PC-3 (cell line): ENCODE measurements at regions not wholly inside any gene's neighbourhood (a gene's known extent, or its start where the extent isn't known, plus 50 kb on each side); places are given as distances from the start of the nearest gene placed in this dataset.
A peak's percentile ranks its signal among the peaks of the same experiment; 100 is the strongest.
"Not testable (repeated sequence)": the region's sequence is repeated elsewhere in the genome, so short reads cannot be mapped to it uniquely, and the experiment has no call there.

Source experiments
- ATAC-seq: fragments of 200-7000 bp; cut with Tn5 transposase; 2 replicates; pipeline ENCODE4 v1.9.1; 2020; ENCODE audit warnings: mild to moderate bottlenecking, moderate library complexity
- BruUV-seq: library from RNA; stranded (reverse); fragments of 400-500 nt; replicated peaks from 2 replicates; lab custom pipeline; 2021; lab: Mats Ljungman, UMichigan
- CTCF ChIA-PET: fragments of 300-600 bp; sonication (Branson Sonifier 250); formaldehyde crosslinking; loops from one replicate; lab custom pipeline; 2022; ENCODE audit warnings: antibody characterized with exemption; lab: Charles Lee
- POLR2A ChIA-PET: fragments of 300-600 bp; sonication (Branson Sonifier 250); formaldehyde crosslinking; loops from one replicate; lab custom pipeline; 2022; ENCODE audit warnings: antibody characterized with exemption; ENCODE audit not compliant: unreplicated experiment; lab: Charles Lee
- DNase-seq: peaks from one replicate; pipeline ENCODE4 v3.0.0-alpha.2; 2015
- H2AFZ ChIP-seq: fragments of 300-600 bp; sonication (generic); 2 replicates; pipeline ENCODE4 v1.6.0; 2016; ENCODE audit warnings: antibody characterized with exemption, low read length
- H3F3A ChIP-seq: fragments of 300-600 bp; sonication (generic); one replicate; pipeline ENCODE4 v1.6.0; 2017; ENCODE audit warnings: antibody characterized with exemption, low read length, control low read depth, mild to moderate bottlenecking; ENCODE audit not compliant: unreplicated experiment
- H3K27ac ChIP-seq: fragments of 300-600 bp; sonication (generic); 2 replicates; pipeline ENCODE4 v1.5.1; 2016; ENCODE audit warnings: mild to moderate bottlenecking, low read length
- H3K27me3 ChIP-seq: fragments of 300-600 bp; sonication (generic); 2 replicates; pipeline ENCODE4 v1.6.1; 2016; ENCODE audit warnings: low read length, mixed read lengths
- H3K36me3 ChIP-seq: fragments of 300-600 bp; sonication (generic); 2 replicates; pipeline ENCODE4 v1.6.1; 2016; ENCODE audit warnings: low read depth, mixed run types, low read length, mixed read lengths
- H3K4me1 ChIP-seq: fragments of 300-600 bp; sonication (generic); 2 replicates; pipeline ENCODE4 v1.5.1; 2016; ENCODE audit warnings: low read length; ENCODE audit not compliant: insufficient read depth
- H3K4me2 ChIP-seq: fragments of 300-600 bp; sonication (generic); 2 replicates; pipeline ENCODE4 v1.6.0; 2016; ENCODE audit warnings: low read length
- H3K4me3 ChIP-seq: fragments of 300-600 bp; sonication (generic); 2 replicates; pipeline ENCODE4 v1.5.1; 2016; ENCODE audit warnings: mild to moderate bottlenecking, low read length, mixed read lengths
- H3K79me2 ChIP-seq: fragments of 300-600 bp; sonication (generic); 2 replicates; pipeline ENCODE4 v1.6.1; 2017; ENCODE audit warnings: low read length, mixed read lengths
- H3K9ac ChIP-seq: fragments of 300-600 bp; sonication (generic); 2 replicates; pipeline ENCODE4 v1.6.0; 2016; ENCODE audit warnings: mild to moderate bottlenecking, low read length
- H3K9me2 ChIP-seq: fragments of 300-600 bp; sonication (generic); replicated peaks from 2 replicates; pipeline ENCODE4 v1.6.1; 2016; ENCODE audit warnings: mixed run types, low read length, mixed read lengths
- H3K9me3 ChIP-seq: fragments of 300-600 bp; sonication (generic); 2 replicates; pipeline ENCODE4 v1.6.1; 2016; ENCODE audit warnings: low read length, mixed read lengths
- H4K20me1 ChIP-seq: fragments of 300-600 bp; sonication (generic); 2 replicates; pipeline ENCODE4 v1.6.1; 2016; ENCODE audit warnings: low read length, mixed read lengths
- intact Hi-C: fragments of 100-400 bp; cut with micrococcal nuclease; formaldehyde crosslinking; loops from 2 replicates; pipeline ENCODE4 v1.9.0; 2023

- DNase-seq, H3K36me3 ChIP-seq, H3K4me2 ChIP-seq, H3K4me3 ChIP-seq, intact Hi-C loops, POLR2A ChIA-PET, H3K9me2 ChIP-seq, H4K20me1 ChIP-seq, H2AFZ ChIP-seq, BruUV-seq, H3K9me3 ChIP-seq, CTCF ChIA-PET, H3F3A ChIP-seq, H3K4me1 ChIP-seq, ATAC-seq, H3K27me3 ChIP-seq, H3K27ac ChIP-seq, H3K9ac ChIP-seq, H3K79me2 ChIP-seq: not testable (repeated sequence)
Measured at GRCh38 chr1:143831479-143832378, 140.1 kb downstream of the FAM72C start.

GRCh38 chr1:143826162-143826561, 145.6 kb downstream of the FAM72C start:
- H3K4me1 ChIP-seq, H3F3A ChIP-seq, H3K4me2 ChIP-seq, H4K20me1 ChIP-seq, H3K4me3 ChIP-seq, H3K27me3 ChIP-seq, DNase-seq, intact Hi-C loops, H2AFZ ChIP-seq, H3K9me2 ChIP-seq, H3K27ac ChIP-seq, ATAC-seq, CTCF ChIA-PET, H3K36me3 ChIP-seq, POLR2A ChIA-PET, H3K9ac ChIP-seq, H3K9me3 ChIP-seq, BruUV-seq, H3K79me2 ChIP-seq: not testable (repeated sequence)

- ATAC-seq, H3K27ac ChIP-seq, H3K4me2 ChIP-seq, intact Hi-C loops, H4K20me1 ChIP-seq, POLR2A ChIA-PET, H3K4me1 ChIP-seq, H3F3A ChIP-seq, BruUV-seq, CTCF ChIA-PET, DNase-seq, H3K9ac ChIP-seq, H3K9me3 ChIP-seq, H2AFZ ChIP-seq, H3K79me2 ChIP-seq, H3K36me3 ChIP-seq, H3K4me3 ChIP-seq, H3K9me2 ChIP-seq, H3K27me3 ChIP-seq: not testable (repeated sequence)
Measured at GRCh38 chr1:143824266-143824665, 147.5 kb downstream of the FAM72C start.

GRCh38 chr1:143820058-143820457, 151.7 kb downstream of the FAM72C start:
- H3K36me3 ChIP-seq, H3F3A ChIP-seq, H3K79me2 ChIP-seq, POLR2A ChIA-PET, H4K20me1 ChIP-seq, H3K27me3 ChIP-seq, H3K9me3 ChIP-seq, H3K9ac ChIP-seq, H3K4me2 ChIP-seq, BruUV-seq, H3K4me3 ChIP-seq, CTCF ChIA-PET, ATAC-seq, H3K27ac ChIP-seq, intact Hi-C loops, H2AFZ ChIP-seq, H3K4me1 ChIP-seq, DNase-seq, H3K9me2 ChIP-seq: not testable (repeated sequence)

GRCh38 chr1:143816369-143816768, 155.4 kb downstream of the FAM72C start:
- H2AFZ ChIP-seq, BruUV-seq, H3K4me1 ChIP-seq, H3K4me2 ChIP-seq, POLR2A ChIA-PET, H3K36me3 ChIP-seq, H3K9me3 ChIP-seq, intact Hi-C loops, H3K27ac ChIP-seq, H3K79me2 ChIP-seq, H3K27me3 ChIP-seq, H3K4me3 ChIP-seq, ATAC-seq, H3K9me2 ChIP-seq, CTCF ChIA-PET, H3F3A ChIP-seq, H3K9ac ChIP-seq, DNase-seq, H4K20me1 ChIP-seq: not testable (repeated sequence)

- POLR2A ChIA-PET, CTCF ChIA-PET: not testable (repeated sequence)
Measured at GRCh38 chr1:143805374-143805773, 166.4 kb downstream of the FAM72C start.

More at GRCh38 chr1:143805374-143805773, 166.4 kb downstream of the FAM72C start:
- H3K79me2 ChIP-seq, H3K9ac ChIP-seq, H3K36me3 ChIP-seq, H4K20me1 ChIP-seq, BruUV-seq, H3K27me3 ChIP-seq, H3K9me2 ChIP-seq, H3K27ac ChIP-seq, H3K4me2 ChIP-seq, H3K4me1 ChIP-seq, H3K4me3 ChIP-seq, DNase-seq, intact Hi-C loops, H3F3A ChIP-seq, H2AFZ ChIP-seq, H3K9me3 ChIP-seq: not testable (repeated sequence)
- peak; percentile 70 for ATAC-seq
